ENCODE measurements at regions not wholly inside any gene's neighbourhood (a gene's known extent, or its start where the extent isn't known, plus 50 kb on each side); places are given as distances from the start of the nearest gene placed in this dataset.

DNA sequence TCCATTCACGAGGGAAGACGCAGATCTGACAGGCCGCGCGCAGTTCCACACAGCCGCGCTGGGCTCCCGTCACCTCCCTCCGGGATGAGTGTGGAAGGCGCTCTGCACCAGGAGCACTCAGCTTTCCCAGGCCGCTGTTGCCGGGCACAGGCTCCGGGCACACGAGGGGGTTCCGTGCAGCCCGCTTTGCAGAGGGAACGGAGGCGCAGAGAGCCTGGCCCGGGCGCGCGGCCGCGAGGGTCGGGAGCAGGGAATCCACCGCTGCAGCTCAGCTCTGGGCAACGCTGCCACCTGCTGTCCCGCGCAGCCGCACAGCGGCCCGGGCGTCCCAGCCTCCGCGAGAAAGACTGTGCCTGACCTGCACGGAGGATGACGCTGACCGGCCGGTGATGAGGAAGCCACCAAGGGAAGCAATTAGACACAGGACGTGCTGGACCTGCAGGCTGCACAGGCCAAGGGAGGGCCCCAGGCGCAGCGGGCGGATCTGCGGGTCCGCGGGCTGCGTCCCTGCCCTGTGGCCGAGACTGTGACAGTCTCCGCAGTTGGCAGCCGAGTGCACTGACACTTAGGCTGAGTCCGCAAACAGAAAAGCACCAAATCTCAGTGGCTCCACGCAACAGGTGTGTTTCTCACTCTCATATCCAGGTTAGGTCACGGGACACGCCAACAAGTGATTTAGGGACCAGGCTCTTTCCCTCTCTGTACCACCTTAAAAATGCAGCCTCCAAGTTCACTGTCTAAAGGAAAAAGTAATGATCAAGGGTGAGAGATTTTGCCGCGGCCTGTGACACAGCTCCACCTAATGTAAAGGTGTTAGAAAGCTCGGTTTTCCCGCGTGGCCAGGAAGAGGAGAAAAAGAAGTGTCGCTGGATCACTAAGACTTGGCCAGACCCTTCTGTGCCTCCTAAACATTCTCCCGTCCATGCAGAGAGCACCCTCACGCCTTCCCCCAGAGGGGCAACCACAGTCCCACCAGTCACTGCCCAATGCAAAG is 94.5 kb downstream of the SEC61G start:
- 3 to 8% (median 5%) methylated on average over 37 to 62 of the region's 62 CpGs for WGBS, 3 donors

DNA sequence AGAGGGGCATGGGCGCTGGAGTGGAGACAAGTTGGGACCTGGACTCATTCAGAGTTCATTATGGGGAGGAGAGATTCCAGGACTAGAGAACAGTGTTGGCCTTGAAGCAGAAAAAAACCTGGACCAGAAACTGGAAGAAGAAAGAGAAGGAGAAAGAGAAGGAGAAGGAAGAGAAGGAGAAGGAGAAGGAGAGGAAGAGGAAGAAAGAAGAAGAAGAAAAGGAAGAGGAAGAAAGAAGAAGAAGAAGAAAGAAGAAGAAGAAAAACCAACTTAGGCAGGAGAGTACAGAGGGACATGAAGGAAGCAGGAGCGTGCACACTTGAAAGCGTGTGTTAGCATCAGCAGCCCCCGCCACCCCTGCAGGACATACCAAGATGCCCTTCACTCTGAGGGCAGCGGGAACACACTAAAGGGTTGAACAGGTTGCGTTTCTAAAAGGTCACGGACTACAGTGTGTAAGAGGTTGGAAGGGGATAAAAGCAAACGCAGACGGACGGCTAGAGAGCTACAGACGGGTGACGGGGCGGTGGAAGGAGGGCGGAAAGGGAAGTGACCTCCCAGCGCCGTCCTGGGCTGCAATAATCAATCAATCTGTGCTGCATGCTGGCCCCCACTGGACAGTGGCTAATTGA is 95.3 kb downstream of the SEC61G start:
- peaks cover 4% of the 10 kb centered on the region for H3K4me1 ChIP-seq (ENCODE audit: insufficient read depth)
- no peak overlapping the region for H3K27ac ChIP-seq
- DNase-seq, result no peak
- no peaks in the 10 kb centered on the region for H3K27me3 ChIP-seq
- no peaks in the 10 kb centered on the region for H3K36me3 ChIP-seq
- no peak for TF ChIP-seq POLR2A (IDR thresholded peaks at IDR 0.05)
- TF ChIP-seq, protein P1, sequence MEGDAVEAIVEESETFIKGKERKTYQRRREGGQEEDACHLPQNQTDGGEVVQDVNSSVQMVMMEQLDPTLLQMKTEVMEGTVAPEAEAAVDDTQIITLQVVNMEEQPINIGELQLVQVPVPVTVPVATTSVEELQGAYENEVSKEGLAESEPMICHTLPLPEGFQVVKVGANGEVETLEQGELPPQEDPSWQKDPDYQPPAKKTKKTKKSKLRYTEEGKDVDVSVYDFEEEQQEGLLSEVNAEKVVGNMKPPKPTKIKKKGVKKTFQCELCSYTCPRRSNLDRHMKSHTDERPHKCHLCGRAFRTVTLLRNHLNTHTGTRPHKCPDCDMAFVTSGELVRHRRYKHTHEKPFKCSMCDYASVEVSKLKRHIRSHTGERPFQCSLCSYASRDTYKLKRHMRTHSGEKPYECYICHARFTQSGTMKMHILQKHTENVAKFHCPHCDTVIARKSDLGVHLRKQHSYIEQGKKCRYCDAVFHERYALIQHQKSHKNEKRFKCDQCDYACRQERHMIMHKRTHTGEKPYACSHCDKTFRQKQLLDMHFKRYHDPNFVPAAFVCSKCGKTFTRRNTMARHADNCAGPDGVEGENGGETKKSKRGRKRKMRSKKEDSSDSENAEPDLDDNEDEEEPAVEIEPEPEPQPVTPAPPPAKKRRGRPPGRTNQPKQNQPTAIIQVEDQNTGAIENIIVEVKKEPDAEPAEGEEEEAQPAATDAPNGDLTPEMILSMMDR (IDR thresholded peaks at IDR 0.05), result no peak
- TF ChIP-seq EP300 (IDR thresholded peaks at IDR 0.05), result no peak
- H3K9me3 ChIP-seq, result no peaks in the 10 kb centered on the region
- H3K4me3 ChIP-seq, result peak overlapping the region; percentile 20
- intact Hi-C loops (cut with DNase I), result no loop called here
- 7 to 15% (median 12%) methylated on average over 16 of the region's 16 CpGs for WGBS, 3 donors

More for the DNA sequence above, 94.5 kb downstream of the SEC61G start:
- peaks cover 4% of the 10 kb centered on the region for H3K4me1 ChIP-seq (ENCODE audit: insufficient read depth)
- no peaks in the 10 kb centered on the region for H3K27me3 ChIP-seq
- DNase-seq, result peak in 4 of 5 donors; percentile 19 to 54 (median 42)
- no peak overlapping the region for H3K27ac ChIP-seq
- H3K36me3 ChIP-seq, result no peaks in the 10 kb centered on the region
- H3K4me3 ChIP-seq, result peak overlapping the region; percentile 20
- TF ChIP-seq, protein P1 (IDR thresholded peaks at IDR 0.05), result peak in 1 of 3 donors; percentile 18
- no peak for TF ChIP-seq EP300 (IDR thresholded peaks at IDR 0.05)
- H3K9me3 ChIP-seq, result no peaks in the 10 kb centered on the region
- intact Hi-C loops (cut with DNase I), result no loop called here

DNA sequence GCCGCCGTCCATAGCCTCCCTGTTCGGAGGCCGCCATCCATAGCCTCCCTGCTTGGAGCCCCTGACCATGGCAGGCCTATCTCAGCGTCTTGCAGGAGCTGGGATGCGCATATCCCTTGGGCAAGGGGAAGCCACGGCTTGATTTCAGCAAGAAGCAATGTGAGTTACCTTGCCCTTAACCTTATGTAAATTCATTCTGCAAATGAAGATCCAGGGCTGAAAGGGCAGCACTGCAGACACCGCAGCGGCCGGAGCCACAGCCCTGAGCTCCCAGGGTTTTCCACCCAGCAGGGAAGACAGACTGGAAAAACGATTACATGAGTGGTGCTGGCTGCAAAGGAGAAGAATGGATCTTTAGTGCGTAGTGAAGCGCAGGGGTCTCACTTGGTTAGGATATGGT is 95.8 kb downstream of the SEC61G start:
- peaks cover 4% of the 10 kb centered on the region for H3K4me1 ChIP-seq (ENCODE audit: insufficient read depth)
- H3K9me3 ChIP-seq, result no peaks in the 10 kb centered on the region
- DNase-seq, result no peak
- H3K4me3 ChIP-seq, result no peak overlapping the region
- no peaks in the 10 kb centered on the region for H3K27me3 ChIP-seq
- intact Hi-C loops (cut with DNase I), result no loop called here
- H3K27ac ChIP-seq, result no peak overlapping the region
- no peak for TF ChIP-seq POLR2A (IDR thresholded peaks at IDR 0.05)
- TF ChIP-seq, protein P1 (IDR thresholded peaks at IDR 0.05), result no peak
- TF ChIP-seq EP300 (IDR thresholded peaks at IDR 0.05), result no peak
- no peaks in the 10 kb centered on the region for H3K36me3 ChIP-seq
- 87 to 90% (median 89%) methylated on average over 13 of the region's 13 CpGs for WGBS, 3 donors

DNA sequence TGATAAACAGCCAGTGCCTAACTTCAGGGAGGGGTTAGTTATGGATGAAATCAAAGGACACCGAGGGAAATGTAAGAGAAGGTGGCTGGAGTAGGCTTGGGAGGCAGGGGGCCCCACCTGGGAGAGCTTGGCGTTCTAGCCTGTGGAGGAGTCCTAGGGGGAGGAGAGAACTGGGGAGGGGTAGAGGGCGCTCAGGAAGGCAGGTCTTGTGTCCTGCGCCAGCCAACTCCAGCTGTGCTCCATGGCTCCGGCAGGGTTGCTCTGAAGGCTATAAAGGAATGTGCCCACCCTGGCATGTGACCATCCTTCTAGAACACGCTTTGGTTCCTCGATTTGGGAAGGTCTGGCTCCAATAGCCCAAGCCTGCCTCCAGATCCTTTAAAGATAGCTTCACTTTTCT is 96.3 kb downstream of the SEC61G start:
- H3K4me3 ChIP-seq, result no peak overlapping the region
- WGBS, 3 donors, result 73 to 82% (median 75%) methylated on average over 7 of the region's 7 CpGs
- H3K4me1 ChIP-seq (ENCODE audit: insufficient read depth), result peaks cover 4% of the 10 kb centered on the region
- H3K9me3 ChIP-seq, result no peaks in the 10 kb centered on the region
- H3K36me3 ChIP-seq, result no peaks in the 10 kb centered on the region
- TF ChIP-seq, protein P1 (IDR thresholded peaks at IDR 0.05), result no peak
- TF ChIP-seq EP300 (IDR thresholded peaks at IDR 0.05) (no peak), POLR2A (IDR thresholded peaks at IDR 0.05) (no peak)
- no peak for DNase-seq
- intact Hi-C loops (cut with DNase I), result no loop called here
- H3K27ac ChIP-seq, result no peak overlapping the region
- no peaks in the 10 kb centered on the region for H3K27me3 ChIP-seq

All from ovary (tissue), 7 donors.